PFSK-1 (cell line): ENCODE measurements at regions not wholly inside any gene's neighbourhood (a gene's known extent, or its start where the extent isn't known, plus 50 kb on each side); places are given as distances from the start of the nearest gene placed in this dataset.

Experiments
- FOXP2 ChIP-seq: optimal IDR thresholded peaks from 2 replicates; pipeline ENCODE3; 2011; ENCODE audit warnings: borderline replicate concordance, control low read depth, inconsistent platforms; ENCODE audit not compliant: insufficient read depth; ENCODE audit errors: extremely low read length, extremely low read depth
- POLR2AphosphoS5 ChIP-seq: IDR thresholded peaks from 2 replicates; pipeline ENCODE4 v1.6.1; 2012; ENCODE audit warnings: low read depth, mild to moderate bottlenecking, control low read depth, low read length, moderate library complexity
- SIN3A ChIP-seq: IDR thresholded peaks from 2 replicates; pipeline ENCODE4 v1.6.1; 2012; ENCODE audit warnings: mild to moderate bottlenecking, low read length, moderate library complexity, borderline replicate concordance; ENCODE audit not compliant: insufficient read depth
- TAF1 ChIP-seq: IDR thresholded peaks from 2 replicates; pipeline ENCODE4 v1.6.1; 2012; ENCODE audit warnings: low read length, control low read depth, borderline replicate concordance; ENCODE audit not compliant: insufficient read depth
- TF ChIP-seq, protein P1 (sequence below), 2 experiments: IDR thresholded peaks; 2 replicates each; pipeline versions ENCODE4 v1.6.1 to v1.8.0; 2011 to 2012; ENCODE audit warnings: low read depth in 2 of 2, low read length in 2 of 2, control low read depth in 1 of 2, inconsistent platforms in 1 of 2, mild to moderate bottlenecking in 1 of 2, moderate library complexity in 1 of 2; ENCODE audit not compliant: insufficient read depth in 1 of 2

DNA sequence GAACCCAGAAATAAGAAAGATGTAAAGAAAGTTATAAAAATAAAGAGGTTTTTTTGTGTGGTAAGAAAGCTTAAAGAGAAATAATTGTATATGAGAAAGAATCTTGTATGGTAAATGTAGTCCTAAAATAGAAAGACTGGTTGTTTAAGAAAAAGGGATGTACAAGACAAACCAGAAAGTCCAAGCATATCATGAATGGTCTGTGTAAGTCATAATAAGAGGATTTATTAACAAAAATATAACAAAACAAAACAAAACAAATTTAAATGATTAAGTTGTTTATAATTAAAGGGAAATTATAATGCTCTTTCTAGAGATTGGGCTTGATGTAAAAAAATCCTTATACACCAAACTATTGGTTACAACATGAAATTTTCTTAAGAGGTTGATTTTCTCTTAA is 590.4 kb upstream of the PTGER4 start:
- no peak for TF ChIP-seq FOXP2
- TF ChIP-seq TAF1, result no peak
- no peak for TF ChIP-seq SIN3A
- no peak for TF ChIP-seq POLR2AphosphoS5
- TF ChIP-seq, protein P1, sequence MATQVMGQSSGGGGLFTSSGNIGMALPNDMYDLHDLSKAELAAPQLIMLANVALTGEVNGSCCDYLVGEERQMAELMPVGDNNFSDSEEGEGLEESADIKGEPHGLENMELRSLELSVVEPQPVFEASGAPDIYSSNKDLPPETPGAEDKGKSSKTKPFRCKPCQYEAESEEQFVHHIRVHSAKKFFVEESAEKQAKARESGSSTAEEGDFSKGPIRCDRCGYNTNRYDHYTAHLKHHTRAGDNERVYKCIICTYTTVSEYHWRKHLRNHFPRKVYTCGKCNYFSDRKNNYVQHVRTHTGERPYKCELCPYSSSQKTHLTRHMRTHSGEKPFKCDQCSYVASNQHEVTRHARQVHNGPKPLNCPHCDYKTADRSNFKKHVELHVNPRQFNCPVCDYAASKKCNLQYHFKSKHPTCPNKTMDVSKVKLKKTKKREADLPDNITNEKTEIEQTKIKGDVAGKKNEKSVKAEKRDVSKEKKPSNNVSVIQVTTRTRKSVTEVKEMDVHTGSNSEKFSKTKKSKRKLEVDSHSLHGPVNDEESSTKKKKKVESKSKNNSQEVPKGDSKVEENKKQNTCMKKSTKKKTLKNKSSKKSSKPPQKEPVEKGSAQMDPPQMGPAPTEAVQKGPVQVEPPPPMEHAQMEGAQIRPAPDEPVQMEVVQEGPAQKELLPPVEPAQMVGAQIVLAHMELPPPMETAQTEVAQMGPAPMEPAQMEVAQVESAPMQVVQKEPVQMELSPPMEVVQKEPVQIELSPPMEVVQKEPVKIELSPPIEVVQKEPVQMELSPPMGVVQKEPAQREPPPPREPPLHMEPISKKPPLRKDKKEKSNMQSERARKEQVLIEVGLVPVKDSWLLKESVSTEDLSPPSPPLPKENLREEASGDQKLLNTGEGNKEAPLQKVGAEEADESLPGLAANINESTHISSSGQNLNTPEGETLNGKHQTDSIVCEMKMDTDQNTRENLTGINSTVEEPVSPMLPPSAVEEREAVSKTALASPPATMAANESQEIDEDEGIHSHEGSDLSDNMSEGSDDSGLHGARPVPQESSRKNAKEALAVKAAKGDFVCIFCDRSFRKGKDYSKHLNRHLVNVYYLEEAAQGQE (IDR thresholded peaks at IDR 0.05; ENCODE audit: insufficient read depth in 1 of 2, low read depth in 2 of 2, low read length in 2 of 2), result no peak

DNA sequence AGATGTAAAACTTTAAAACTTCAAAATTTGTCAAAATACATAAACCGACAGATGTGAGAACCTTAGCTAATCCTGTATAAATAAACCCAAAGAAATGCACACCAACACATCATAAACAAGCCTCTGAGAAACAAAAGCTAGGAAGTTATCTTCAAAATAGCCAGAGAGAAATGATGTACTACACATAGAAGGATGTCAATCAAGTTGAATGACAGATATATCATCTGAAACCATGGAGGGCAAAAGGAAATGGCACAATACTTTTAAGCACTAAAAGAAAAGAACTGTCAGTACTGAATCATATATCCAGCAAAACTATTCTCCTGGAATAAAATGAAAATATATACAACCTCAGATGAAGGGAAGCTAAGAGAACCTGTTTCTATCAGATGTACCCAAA is 595.1 kb upstream of the PTGER4 start:
- TF ChIP-seq, protein P1 (IDR thresholded peaks at IDR 0.05; ENCODE audit: insufficient read depth in 1 of 2, low read depth in 2 of 2, low read length in 2 of 2), result no peak
- TF ChIP-seq TAF1, result no peak
- TF ChIP-seq FOXP2, result no peak
- no peak for TF ChIP-seq SIN3A
- TF ChIP-seq POLR2AphosphoS5, result no peak

DNA sequence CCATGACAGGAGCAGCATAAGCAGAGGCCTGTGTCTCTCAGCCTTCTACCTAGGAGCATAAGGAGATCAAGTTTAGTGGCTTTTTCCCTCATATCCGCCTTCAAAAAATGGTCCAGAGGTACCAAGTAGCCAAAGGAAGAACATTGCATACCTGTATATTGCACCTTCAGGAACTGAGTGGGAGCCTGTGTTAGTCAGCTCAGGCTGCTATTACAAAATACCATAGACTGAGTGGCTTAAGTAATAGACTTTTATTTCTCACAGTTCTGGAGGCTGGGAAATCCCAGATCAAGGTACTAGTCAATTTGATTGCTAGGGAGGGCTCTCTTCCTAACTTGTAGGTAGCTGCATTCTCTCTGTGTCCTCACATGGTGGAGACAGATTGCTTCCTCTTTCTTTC is 597.4 kb upstream of the PTGER4 start:
- TF ChIP-seq, protein P1 (IDR thresholded peaks at IDR 0.05; ENCODE audit: insufficient read depth in 1 of 2, low read depth in 2 of 2, low read length in 2 of 2), result no peak
- no peak for TF ChIP-seq SIN3A
- no peak for TF ChIP-seq FOXP2
- no peak for TF ChIP-seq TAF1
- no peak for TF ChIP-seq POLR2AphosphoS5

DNA sequence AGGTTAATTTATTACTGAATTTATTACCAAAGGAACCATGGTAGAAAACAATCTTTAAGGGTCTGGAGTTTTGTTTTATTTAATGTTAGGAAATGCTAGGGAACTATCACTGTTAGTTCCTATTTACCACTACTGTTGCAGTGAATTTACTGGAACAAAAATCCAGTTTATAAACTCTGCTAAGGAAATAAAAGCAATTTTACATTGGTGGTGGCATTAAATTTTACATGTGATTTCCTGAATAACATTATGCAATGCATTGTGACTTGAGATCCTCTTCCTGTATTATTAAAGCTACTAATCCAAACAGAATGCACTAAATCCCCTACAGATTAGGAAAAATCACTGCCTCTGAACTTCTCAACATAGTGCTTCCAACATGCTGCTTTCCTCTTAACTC is 599.5 kb upstream of the PTGER4 start:
- TF ChIP-seq SIN3A, result no peak
- TF ChIP-seq TAF1, result no peak
- no peak for TF ChIP-seq POLR2AphosphoS5

DNA sequence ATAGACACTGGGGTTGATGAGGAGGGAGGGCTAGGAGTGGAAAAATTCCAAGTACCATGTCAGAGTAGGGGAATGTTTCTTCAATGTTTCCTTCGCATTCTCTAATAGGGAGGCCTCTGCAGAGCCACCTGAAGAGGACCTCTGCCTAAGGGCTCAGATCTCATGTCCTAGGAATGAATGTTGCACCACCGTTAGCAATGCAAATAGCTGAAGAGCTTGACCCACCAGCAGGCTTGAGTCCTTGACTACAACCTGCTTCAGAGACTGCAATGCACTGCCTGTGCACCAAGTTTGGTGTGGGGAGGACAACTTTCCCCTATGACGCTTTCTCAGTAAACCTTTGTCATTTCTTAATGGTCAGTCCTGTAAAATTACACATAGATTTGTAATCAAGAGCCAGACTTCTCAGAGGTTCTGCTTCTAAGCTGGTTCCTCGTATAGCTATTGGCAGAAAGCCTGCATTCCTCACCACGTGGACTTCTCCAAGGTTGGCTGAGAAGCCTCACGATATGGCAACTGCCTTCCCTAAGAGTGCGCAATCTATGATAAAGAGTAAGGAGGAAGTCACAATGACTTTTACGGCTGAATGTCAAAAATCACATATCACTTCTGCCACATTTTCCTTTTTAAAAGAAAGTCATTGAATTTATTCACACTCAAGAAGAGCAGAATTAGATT is 600.7 kb upstream of the PTGER4 start:
- TF ChIP-seq POLR2AphosphoS5 (no peak), FOXP2 (no peak), SIN3A (no peak), TAF1 (no peak)
- TF ChIP-seq, protein P1 (IDR thresholded peaks at IDR 0.05; ENCODE audit: insufficient read depth in 1 of 2, low read depth in 2 of 2, low read length in 2 of 2), result no peak
